Osteocyte (in vitro differentiated cells): ENCODE measurements at regions not wholly inside any gene's neighbourhood (a gene's known extent, or its start where the extent isn't known, plus 50 kb on each side); places are given as distances from the start of the nearest gene placed in this dataset.

Source experiments
- DNase-seq: peaks from one replicate; pipeline ENCODE4 v3.0.0; 2021; ENCODE audit warnings: mixed read lengths; ENCODE audit not compliant: unreplicated experiment; ENCODE audit errors: extremely low spot score
- H3K27ac Mint-ChIP-seq: one replicate; pipeline ENCODE4 v1.8.0; 2021; ENCODE audit warnings: mild to moderate bottlenecking, mixed read lengths; ENCODE audit not compliant: unreplicated experiment
- H3K27me3 Mint-ChIP-seq: one replicate; pipeline ENCODE4 v1.8.0; 2021; ENCODE audit warnings: mixed read lengths; ENCODE audit not compliant: unreplicated experiment
- H3K36me3 Mint-ChIP-seq: one replicate; pipeline ENCODE4 v1.8.0; 2021; ENCODE audit warnings: mixed read lengths; ENCODE audit not compliant: unreplicated experiment
- H3K4me1 Mint-ChIP-seq: one replicate; pipeline ENCODE4 v1.8.0; 2021; ENCODE audit warnings: mixed read lengths; ENCODE audit not compliant: unreplicated experiment
- H3K4me3 Mint-ChIP-seq: one replicate; pipeline ENCODE4 v1.8.0; 2021; ENCODE audit warnings: mild to moderate bottlenecking, moderate library complexity, mixed read lengths; ENCODE audit not compliant: unreplicated experiment
- H3K9me3 Mint-ChIP-seq: one replicate; pipeline ENCODE4 v1.8.0; 2021; ENCODE audit warnings: mixed read lengths; ENCODE audit not compliant: unreplicated experiment
- CTCF ChIP-seq: fragments of 200-600 bp; sonication (generic); IDR thresholded peaks from 2 replicates; pipeline ENCODE4 v1.5.0; 2021; ENCODE audit warnings: antibody characterized with exemption, mild to moderate bottlenecking, moderate library complexity

- Mint-ChIP-seq H3K27me3 (peaks cover 7% of the 10 kb centered on the region), H3K27ac (no peak overlapping the region)
Observed at GRCh38 chr14:71237556-71237955, 330.3 kb downstream of the PCNX1 start.

GRCh38 chr14:71238835-71239234, 331.6 kb downstream of the PCNX1 start:
- Mint-ChIP-seq H3K27ac (no peak overlapping the region), H3K36me3 (no peaks in the 10 kb centered on the region), H3K4me3 (no peak overlapping the region), H3K27me3 (peaks cover 7% of the 10 kb centered on the region), H3K4me1 (no peaks in the 10 kb centered on the region), H3K9me3 (no peaks in the 10 kb centered on the region)
- DNase-seq, result no peak
- TF ChIP-seq CTCF, result no peak

More at GRCh38 chr14:71237556-71237955, 330.3 kb downstream of the PCNX1 start:
- Mint-ChIP-seq H3K4me3 (no peak overlapping the region), H3K36me3 (no peaks in the 10 kb centered on the region), H3K9me3 (no peaks in the 10 kb centered on the region), H3K4me1 (no peaks in the 10 kb centered on the region)
- TF ChIP-seq CTCF, result no peak
- DNase-seq, result no peak

- H3K27me3 Mint-ChIP-seq, result peaks cover 5% of the 10 kb centered on the region
- no peak overlapping the region for H3K4me3 Mint-ChIP-seq
- DNase-seq, result no peak
- no peaks in the 10 kb centered on the region for H3K4me1 Mint-ChIP-seq
- no peak for TF ChIP-seq CTCF
- H3K9me3 Mint-ChIP-seq, result no peaks in the 10 kb centered on the region
- H3K36me3 Mint-ChIP-seq, result no peaks in the 10 kb centered on the region
- H3K27ac Mint-ChIP-seq, result no peak overlapping the region
Observed at GRCh38 chr14:71240171-71240570, 332.9 kb downstream of the PCNX1 start.

- Mint-ChIP-seq H3K36me3 (no peaks in the 10 kb centered on the region), H3K9me3 (no peaks in the 10 kb centered on the region), H3K4me3 (no peak overlapping the region), H3K27ac (no peak overlapping the region), H3K4me1 (no peaks in the 10 kb centered on the region), H3K27me3 (peaks cover 3% of the 10 kb centered on the region)
- DNase-seq, result peak; percentile 23
- no peak for TF ChIP-seq CTCF
Observed at GRCh38 chr14:71240866-71241520, 333.7 kb downstream of the PCNX1 start.

- Mint-ChIP-seq H3K27ac (no peak overlapping the region), H3K4me3 (no peak overlapping the region), H3K36me3 (no peaks in the 10 kb centered on the region), H3K27me3 (peaks cover 3% of the 10 kb centered on the region), H3K4me1 (no peaks in the 10 kb centered on the region), H3K9me3 (no peaks in the 10 kb centered on the region)
- peak; percentile 44 for DNase-seq
- no peak for TF ChIP-seq CTCF
Observed at GRCh38 chr14:71242237-71242748, 335.0 kb downstream of the PCNX1 start.
